Adrenal gland (tissue), 5 donors: ENCODE measurements at regions not wholly inside any gene's neighbourhood (a gene's known extent, or its start where the extent isn't known, plus 50 kb on each side); places are given as distances from the start of the nearest gene placed in this dataset.

Source experiments
- CTCF ChIP-seq, 6 experiments: fragments of 450-650 bp in 4 of 6; fragments of 200-600 bp in 2 of 6; sonication (generic) in 1 of 6; IDR thresholded peaks; 1 replicate in 5 of 6; 2 replicates in 1 of 6; pipeline versions ENCODE4 v1.5.1 to v1.8.0; 2016 to 2021; ENCODE audit warnings: antibody characterized with exemption in 6 of 6, mild to moderate bottlenecking in 2 of 6, moderate library complexity in 1 of 6
- POLR2A ChIP-seq, 2 donors: fragments of 450-650 bp; IDR thresholded peaks; one replicate each; pipeline ENCODE4 v1.6.1; 2017; ENCODE audit warnings: antibody characterized with exemption in 2 of 2, mild to moderate bottlenecking in 2 of 2, moderate library complexity in 1 of 2
- donor health status: DM: no; HTN: no; CAD: no.

GRCh38 chr3:30401971-30402370, 204.4 kb upstream of the TGFBR2 start:
- TF ChIP-seq CTCF (IDR thresholded peaks at IDR 0.05) (no peak), POLR2A (IDR thresholded peaks at IDR 0.05) (no peak)
